ENCODE measurements at regions not wholly inside any gene's neighbourhood (a gene's known extent, or its start where the extent isn't known, plus 50 kb on each side); places are given as distances from the start of the nearest gene placed in this dataset.
"Not testable (repeated sequence)": the region's sequence is repeated elsewhere in the genome, so short reads cannot be mapped to it uniquely, and the experiment has no call there.

DNA sequence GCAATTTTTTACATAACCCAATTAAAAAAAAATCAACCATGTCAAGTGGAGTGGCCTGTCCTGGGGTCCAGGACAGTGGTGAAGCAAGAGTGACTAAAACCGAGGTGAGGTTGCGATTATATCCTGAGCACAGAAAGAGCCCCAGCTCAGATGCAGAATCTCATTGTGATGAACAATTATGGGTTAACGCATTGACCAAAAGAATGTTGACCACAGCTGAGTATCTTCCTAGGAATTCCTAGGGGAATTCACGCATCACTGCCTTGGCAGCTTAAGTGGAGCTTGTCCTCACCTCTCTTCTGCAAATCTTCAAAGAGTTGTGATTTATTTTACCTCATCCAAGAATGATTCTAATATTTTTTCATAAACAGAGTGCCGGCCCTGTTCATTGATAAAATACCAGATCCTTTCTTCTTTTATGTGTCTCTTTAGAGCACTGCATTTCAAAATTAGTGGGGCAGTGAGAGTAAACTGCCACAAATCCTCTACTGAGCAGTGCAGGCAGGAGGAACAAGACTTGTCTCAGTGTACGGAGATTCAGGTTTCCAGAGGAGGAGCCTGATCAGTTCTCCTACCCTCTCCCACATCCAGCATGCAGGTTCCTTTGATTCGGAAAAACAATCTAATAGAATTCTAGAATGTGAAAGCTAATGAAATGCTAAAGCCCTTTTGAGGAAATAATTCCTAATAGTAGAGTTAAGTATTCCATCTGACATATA is 60.1 kb upstream of the ZNF184 start (continued):
- TF ChIP-seq, protein P1, sequence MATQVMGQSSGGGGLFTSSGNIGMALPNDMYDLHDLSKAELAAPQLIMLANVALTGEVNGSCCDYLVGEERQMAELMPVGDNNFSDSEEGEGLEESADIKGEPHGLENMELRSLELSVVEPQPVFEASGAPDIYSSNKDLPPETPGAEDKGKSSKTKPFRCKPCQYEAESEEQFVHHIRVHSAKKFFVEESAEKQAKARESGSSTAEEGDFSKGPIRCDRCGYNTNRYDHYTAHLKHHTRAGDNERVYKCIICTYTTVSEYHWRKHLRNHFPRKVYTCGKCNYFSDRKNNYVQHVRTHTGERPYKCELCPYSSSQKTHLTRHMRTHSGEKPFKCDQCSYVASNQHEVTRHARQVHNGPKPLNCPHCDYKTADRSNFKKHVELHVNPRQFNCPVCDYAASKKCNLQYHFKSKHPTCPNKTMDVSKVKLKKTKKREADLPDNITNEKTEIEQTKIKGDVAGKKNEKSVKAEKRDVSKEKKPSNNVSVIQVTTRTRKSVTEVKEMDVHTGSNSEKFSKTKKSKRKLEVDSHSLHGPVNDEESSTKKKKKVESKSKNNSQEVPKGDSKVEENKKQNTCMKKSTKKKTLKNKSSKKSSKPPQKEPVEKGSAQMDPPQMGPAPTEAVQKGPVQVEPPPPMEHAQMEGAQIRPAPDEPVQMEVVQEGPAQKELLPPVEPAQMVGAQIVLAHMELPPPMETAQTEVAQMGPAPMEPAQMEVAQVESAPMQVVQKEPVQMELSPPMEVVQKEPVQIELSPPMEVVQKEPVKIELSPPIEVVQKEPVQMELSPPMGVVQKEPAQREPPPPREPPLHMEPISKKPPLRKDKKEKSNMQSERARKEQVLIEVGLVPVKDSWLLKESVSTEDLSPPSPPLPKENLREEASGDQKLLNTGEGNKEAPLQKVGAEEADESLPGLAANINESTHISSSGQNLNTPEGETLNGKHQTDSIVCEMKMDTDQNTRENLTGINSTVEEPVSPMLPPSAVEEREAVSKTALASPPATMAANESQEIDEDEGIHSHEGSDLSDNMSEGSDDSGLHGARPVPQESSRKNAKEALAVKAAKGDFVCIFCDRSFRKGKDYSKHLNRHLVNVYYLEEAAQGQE (IDR thresholded peaks at IDR 0.05) = no peak
- no peak for TF ChIP-seq YY1 (IDR thresholded peaks at IDR 0.05)
- no peak for TF ChIP-seq RAD21 (IDR thresholded peaks at IDR 0.05)

DNA sequence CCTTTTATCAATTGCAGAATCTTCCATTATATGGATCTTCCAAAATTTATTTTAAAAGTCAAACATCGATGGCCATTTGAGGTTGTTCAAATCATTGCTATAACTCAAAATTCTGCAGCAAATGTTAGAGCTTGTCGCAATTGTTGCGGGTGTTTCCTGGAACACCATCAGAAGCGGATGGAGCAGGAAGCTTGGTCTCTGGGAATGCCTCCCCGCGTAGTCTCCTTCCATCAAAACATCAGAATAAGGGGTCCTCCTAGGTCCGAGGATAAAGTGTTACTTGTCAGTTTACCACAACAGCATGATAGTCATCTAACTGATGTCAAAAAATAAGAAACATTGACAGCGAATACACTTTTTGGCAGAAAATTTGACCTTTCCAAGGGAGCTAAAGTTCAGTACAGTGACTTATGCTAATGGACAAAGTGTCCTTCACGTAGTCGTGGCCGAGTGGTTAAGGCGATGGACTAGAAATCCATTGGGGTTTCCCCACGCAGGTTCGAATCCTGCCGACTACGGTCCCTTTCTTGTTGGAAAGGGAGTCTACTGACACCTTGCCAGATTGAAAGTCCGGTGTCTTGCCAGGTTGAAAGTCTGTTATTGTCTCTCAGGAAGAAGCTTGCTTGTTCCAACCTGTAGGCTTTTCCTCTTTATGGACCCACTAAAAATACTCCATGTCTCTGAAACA is 59.0 kb upstream of the ZNF184 start:
- 82% methylated on average over 17 of the region's 17 CpGs for WGBS
- Histone ChIP-seq H3K9ac (ENCODE audit: low read depth in 1 of 2, low read length in 2 of 2) (no peak overlapping the region), H3K4me3 (ENCODE audit: low read depth in 1 of 3, low read length in 3 of 3) (no peak overlapping the region), H3K9me3 (ENCODE audit: control insufficient read depth in 4 of 4, low read length in 3 of 4) (peaks cover 0 to 2% (median 0%) of the 10 kb centered on the region in 4 donors), H3K27me3 (ENCODE audit: control insufficient read depth in 4 of 4, insufficient read depth in 4 of 4, low read length in 3 of 4) (peaks cover 0 to 7% (median 2%) of the 10 kb centered on the region in 4 donors), H3K4me1 (ENCODE audit: control insufficient read depth in 4 of 4, insufficient read depth in 4 of 4, low read length in 3 of 4) (no peaks in the 10 kb centered on the region), H3K36me3 (ENCODE audit: control insufficient read depth in 4 of 4, insufficient read depth in 3 of 4, low read depth in 1 of 4, low read length in 3 of 4) (no peaks in the 10 kb centered on the region), H3K27ac (ENCODE audit: low read depth in 1 of 2, low read length in 2 of 2) (no peak overlapping the region)
- no peak for DNase-seq (ENCODE audit: low spot score)
- TF ChIP-seq TAF1 (conservative IDR thresholded peaks at IDR 0.05) (no peak), HNF4G (IDR thresholded peaks at IDR 0.05) (no peak), HNF4A (conservative IDR thresholded peaks at IDR 0.05) (no peak), FOXA1 (IDR thresholded peaks at IDR 0.05) (no peak), FOXA2 (IDR thresholded peaks at IDR 0.05) (no peak)

DNA sequence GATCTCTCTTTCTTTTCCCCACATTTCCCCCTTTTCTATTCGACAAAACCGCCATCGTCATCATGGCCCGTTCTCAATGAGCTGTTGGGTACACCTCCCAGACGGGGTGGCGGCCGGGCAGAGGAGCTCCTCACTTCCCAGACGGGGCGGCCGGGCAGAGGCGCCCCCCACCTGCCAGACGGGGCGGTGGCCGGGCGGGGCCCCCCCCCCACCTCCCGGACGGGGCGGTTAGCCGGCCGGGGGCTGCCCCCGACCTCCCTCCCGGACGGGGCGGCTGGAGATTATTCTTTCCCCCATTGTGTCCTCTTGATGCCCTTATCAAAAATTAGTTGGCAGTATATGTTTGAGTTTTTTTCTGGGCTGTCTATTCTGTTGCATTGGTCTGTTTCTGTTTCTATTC is 56.9 kb upstream of the ZNF184 start:
- H3K9ac ChIP-seq (ENCODE audit: low read depth in 1 of 2, low read length in 2 of 2); DNase-seq (ENCODE audit: low spot score); H3K4me1 ChIP-seq (ENCODE audit: control insufficient read depth in 4 of 4, insufficient read depth in 4 of 4, low read length in 3 of 4); H3K27me3 ChIP-seq (ENCODE audit: control insufficient read depth in 4 of 4, insufficient read depth in 4 of 4, low read length in 3 of 4); H3K9me3 ChIP-seq (ENCODE audit: control insufficient read depth in 4 of 4, low read length in 3 of 4); H3K36me3 ChIP-seq (ENCODE audit: control insufficient read depth in 4 of 4, insufficient read depth in 3 of 4, low read depth in 1 of 4, low read length in 3 of 4); H3K27ac ChIP-seq (ENCODE audit: low read depth in 1 of 2, low read length in 2 of 2); H3K4me3 ChIP-seq (ENCODE audit: low read depth in 1 of 3, low read length in 3 of 3): not testable (repeated sequence)
- WGBS = 83% methylated on average over 24 of the region's 24 CpGs

DNA sequence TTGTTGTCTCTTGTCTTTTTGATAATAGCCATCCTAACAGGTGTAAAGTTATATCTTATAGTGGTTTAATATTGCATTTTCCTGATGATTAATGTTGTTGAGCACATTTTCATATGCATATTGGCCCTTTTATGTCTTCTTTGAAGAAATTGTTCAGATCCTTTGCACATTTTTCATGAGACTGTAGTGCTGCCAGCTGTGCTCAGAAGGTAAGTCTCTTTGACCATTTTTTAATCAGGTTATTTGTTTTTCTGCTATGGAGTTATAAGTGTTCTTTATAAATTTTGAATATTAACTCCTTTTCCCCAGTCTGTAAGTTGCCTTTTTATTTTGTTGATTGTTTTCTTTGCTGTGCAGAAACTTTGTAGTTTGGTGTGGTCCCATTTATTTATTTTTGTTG is 55.8 kb upstream of the ZNF184 start:
- Histone ChIP-seq H3K27ac (ENCODE audit: low read depth in 1 of 2, low read length in 2 of 2) (no peak overlapping the region), H3K4me3 (ENCODE audit: low read depth in 1 of 3, low read length in 3 of 3) (no peak overlapping the region), H3K9ac (ENCODE audit: low read depth in 1 of 2, low read length in 2 of 2) (no peak overlapping the region), H3K27me3 (ENCODE audit: control insufficient read depth in 4 of 4, insufficient read depth in 4 of 4, low read length in 3 of 4) (peaks cover 0 to 3% (median under 1%) of the 10 kb centered on the region in 4 donors), H3K36me3 (ENCODE audit: control insufficient read depth in 4 of 4, insufficient read depth in 3 of 4, low read depth in 1 of 4, low read length in 3 of 4) (no peaks in the 10 kb centered on the region), H3K4me1 (ENCODE audit: control insufficient read depth in 4 of 4, insufficient read depth in 4 of 4, low read length in 3 of 4) (no peaks in the 10 kb centered on the region), H3K9me3 (ENCODE audit: control insufficient read depth in 4 of 4, low read length in 3 of 4) (peaks cover 0 to 2% (median 0%) of the 10 kb centered on the region in 4 donors)
- DNase-seq (ENCODE audit: low spot score) = no peak
- TF ChIP-seq NR2F2 (IDR thresholded peaks at IDR 0.05) (no peak), FOXA2 (IDR thresholded peaks at IDR 0.05) (no peak), FOXA1 (IDR thresholded peaks at IDR 0.05) (no peak), MAX (IDR thresholded peaks at IDR 0.05) (no peak), JUND (IDR thresholded peaks at IDR 0.05) (no peak), RXRA (IDR thresholded peaks at IDR 0.05) (no peak), YY1 (IDR thresholded peaks at IDR 0.05) (no peak), HNF4A (conservative IDR thresholded peaks at IDR 0.05) (no peak), SP1 (IDR thresholded peaks at IDR 0.05) (no peak), GABPA (IDR thresholded peaks at IDR 0.05 in 1 of 2, conservative IDR thresholded peaks at IDR 0.05 in 1 of 2) (no peak), HNF4G (IDR thresholded peaks at IDR 0.05) (no peak), RAD21 (IDR thresholded peaks at IDR 0.05) (no peak)
- TF ChIP-seq, protein P1 (IDR thresholded peaks at IDR 0.05) = no peak
- TF ChIP-seq, protein P2, sequence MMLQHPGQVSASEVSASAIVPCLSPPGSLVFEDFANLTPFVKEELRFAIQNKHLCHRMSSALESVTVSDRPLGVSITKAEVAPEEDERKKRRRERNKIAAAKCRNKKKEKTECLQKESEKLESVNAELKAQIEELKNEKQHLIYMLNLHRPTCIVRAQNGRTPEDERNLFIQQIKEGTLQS (IDR thresholded peaks at IDR 0.05) = no peak
